ENCODE measurements at regions not wholly inside any gene's neighbourhood (a gene's known extent, or its start where the extent isn't known, plus 50 kb on each side); places are given as distances from the start of the nearest gene placed in this dataset.

DNA sequence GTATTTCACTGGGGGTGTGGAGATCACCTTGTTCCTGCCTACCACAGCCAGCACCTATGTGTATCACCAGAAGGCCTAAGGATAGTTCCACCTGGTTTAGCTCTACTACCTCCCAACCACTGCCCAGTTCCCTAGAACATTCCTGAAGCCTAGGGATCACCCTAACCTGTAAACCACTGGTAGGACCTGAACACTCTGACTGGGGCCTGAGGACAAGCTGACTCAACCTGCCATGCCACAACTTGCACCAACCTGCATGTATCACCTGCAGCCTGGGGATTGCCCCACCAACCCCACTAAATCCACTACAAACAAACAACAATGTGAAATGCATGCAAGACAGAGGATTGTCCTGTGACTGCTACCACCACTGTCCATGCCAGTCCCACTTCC is 128.1 kb downstream of the KIF2B start:
- Histone ChIP-seq H3K9me2 (ENCODE audit: insufficient read depth, low read length) (no peaks in the 10 kb centered on the region), H3K4me2 (ENCODE audit: low read length) (no peak overlapping the region), H4K20me1 (ENCODE audit: insufficient read depth, low read length) (no peaks in the 10 kb centered on the region), H2AFZ (ENCODE audit: low read length) (no peak overlapping the region), H3K79me2 (ENCODE audit: insufficient read depth, low read depth, low read length) (no peaks in the 10 kb centered on the region), H3K9me3 (ENCODE audit: low read length) (no peaks in the 10 kb centered on the region), H3K4me1 (ENCODE audit: insufficient read depth, low read length, poor library complexity, severe bottlenecking) (no peaks in the 10 kb centered on the region), H3K27ac (ENCODE audit: low read depth, low read length, poor library complexity, severe bottlenecking) (no peak overlapping the region), H3K4me3 (ENCODE audit: low read depth, low read length, poor library complexity, severe bottlenecking) (no peak overlapping the region), H3K36me3 (ENCODE audit: insufficient read depth, low read length) (no peaks in the 10 kb centered on the region)
- TF ChIP-seq, protein P1, sequence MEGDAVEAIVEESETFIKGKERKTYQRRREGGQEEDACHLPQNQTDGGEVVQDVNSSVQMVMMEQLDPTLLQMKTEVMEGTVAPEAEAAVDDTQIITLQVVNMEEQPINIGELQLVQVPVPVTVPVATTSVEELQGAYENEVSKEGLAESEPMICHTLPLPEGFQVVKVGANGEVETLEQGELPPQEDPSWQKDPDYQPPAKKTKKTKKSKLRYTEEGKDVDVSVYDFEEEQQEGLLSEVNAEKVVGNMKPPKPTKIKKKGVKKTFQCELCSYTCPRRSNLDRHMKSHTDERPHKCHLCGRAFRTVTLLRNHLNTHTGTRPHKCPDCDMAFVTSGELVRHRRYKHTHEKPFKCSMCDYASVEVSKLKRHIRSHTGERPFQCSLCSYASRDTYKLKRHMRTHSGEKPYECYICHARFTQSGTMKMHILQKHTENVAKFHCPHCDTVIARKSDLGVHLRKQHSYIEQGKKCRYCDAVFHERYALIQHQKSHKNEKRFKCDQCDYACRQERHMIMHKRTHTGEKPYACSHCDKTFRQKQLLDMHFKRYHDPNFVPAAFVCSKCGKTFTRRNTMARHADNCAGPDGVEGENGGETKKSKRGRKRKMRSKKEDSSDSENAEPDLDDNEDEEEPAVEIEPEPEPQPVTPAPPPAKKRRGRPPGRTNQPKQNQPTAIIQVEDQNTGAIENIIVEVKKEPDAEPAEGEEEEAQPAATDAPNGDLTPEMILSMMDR (conservative IDR thresholded peaks at IDR 0.05; ENCODE audit: low read length) = no peak
- no peak for TF ChIP-seq EZH2phosphoT487 (IDR thresholded peaks at IDR 0.05; ENCODE audit: borderline replicate concordance, low read depth, low read length)
- POLR2A ChIA-PET = no interaction called here
- no peak for DNase-seq (ENCODE audit: low spot score)
- CTCF ChIA-PET (ENCODE audit: unreplicated experiment) = no interaction called here
- intact Hi-C loops (cut with micrococcal nuclease; ENCODE audit: unreplicated experiment) = no loop called here
- BruUV-seq (replicated peaks) = no TSS peak

GRCh38 chr17:53971361-53971760 is 148.6 kb downstream of the KIF2B start:
- H3K9me3 ChIP-seq (ENCODE audit: low read length) = no peaks in the 10 kb centered on the region
- H3K36me3 ChIP-seq (ENCODE audit: insufficient read depth, low read length) = no peaks in the 10 kb centered on the region
- POLR2A ChIA-PET = no interaction called here
- no peaks in the 10 kb centered on the region for H4K20me1 ChIP-seq (ENCODE audit: insufficient read depth, low read length)
- TF ChIP-seq, protein P1 (conservative IDR thresholded peaks at IDR 0.05; ENCODE audit: low read length) = no peak
- TF ChIP-seq EZH2phosphoT487 (IDR thresholded peaks at IDR 0.05; ENCODE audit: borderline replicate concordance, low read depth, low read length) = no peak
- H3K79me2 ChIP-seq (ENCODE audit: insufficient read depth, low read depth, low read length) = no peaks in the 10 kb centered on the region
- no TSS peak for BruUV-seq (replicated peaks)
- no peak for DNase-seq (ENCODE audit: low spot score)
- no peaks in the 10 kb centered on the region for H3K9me2 ChIP-seq (ENCODE audit: insufficient read depth, low read length)
- no peak overlapping the region for H3K4me3 ChIP-seq (ENCODE audit: low read depth, low read length, poor library complexity, severe bottlenecking)
- intact Hi-C loops (cut with micrococcal nuclease; ENCODE audit: unreplicated experiment) = no loop called here
- CTCF ChIA-PET (ENCODE audit: unreplicated experiment) = no interaction called here
- H2AFZ ChIP-seq (ENCODE audit: low read length) = no peak overlapping the region
- H3K4me1 ChIP-seq (ENCODE audit: insufficient read depth, low read length, poor library complexity, severe bottlenecking) = no peaks in the 10 kb centered on the region
- no peak overlapping the region for H3K27ac ChIP-seq (ENCODE audit: low read depth, low read length, poor library complexity, severe bottlenecking)
- H3K4me2 ChIP-seq (ENCODE audit: low read length) = no peak overlapping the region

DNA sequence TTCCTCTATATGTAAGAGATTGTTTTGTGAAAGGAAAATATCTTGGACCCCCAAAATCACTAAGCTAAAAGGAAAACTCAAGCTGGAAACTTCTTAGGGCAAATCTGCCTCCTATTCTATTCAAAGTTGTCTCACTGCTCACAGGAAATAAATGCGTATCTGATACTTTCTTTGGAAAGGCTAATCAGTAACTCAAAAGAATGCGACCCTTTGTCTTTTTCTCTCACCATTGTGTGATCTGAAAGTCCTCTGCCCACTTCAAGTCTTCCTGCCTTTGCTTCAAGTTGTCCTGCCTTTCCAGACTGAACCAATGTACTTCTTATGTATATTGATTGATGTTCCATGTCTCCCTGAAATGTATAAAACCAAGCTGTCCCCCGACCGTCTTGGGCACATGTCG is 157.3 kb downstream of the KIF2B start:
- ChIA-PET CTCF (ENCODE audit: unreplicated experiment) (no interaction called here), POLR2A (no interaction called here)
- DNase-seq (ENCODE audit: low spot score) = no peak
- BruUV-seq (replicated peaks) = no TSS peak
- TF ChIP-seq, protein P1 (conservative IDR thresholded peaks at IDR 0.05; ENCODE audit: low read length) = no peak
- no peak for TF ChIP-seq EZH2phosphoT487 (IDR thresholded peaks at IDR 0.05; ENCODE audit: borderline replicate concordance, low read depth, low read length)
- H3K79me2 ChIP-seq (ENCODE audit: insufficient read depth, low read depth, low read length) = no peaks in the 10 kb centered on the region
- no peaks in the 10 kb centered on the region for H3K4me1 ChIP-seq (ENCODE audit: insufficient read depth, low read length, poor library complexity, severe bottlenecking)
- no peaks in the 10 kb centered on the region for H3K36me3 ChIP-seq (ENCODE audit: insufficient read depth, low read length)
- H4K20me1 ChIP-seq (ENCODE audit: insufficient read depth, low read length) = no peaks in the 10 kb centered on the region
- H3K9me2 ChIP-seq (ENCODE audit: insufficient read depth, low read length) = no peaks in the 10 kb centered on the region
- H3K27ac ChIP-seq (ENCODE audit: low read depth, low read length, poor library complexity, severe bottlenecking) = no peak overlapping the region
- no peaks in the 10 kb centered on the region for H3K9me3 ChIP-seq (ENCODE audit: low read length)
- intact Hi-C loops (cut with micrococcal nuclease; ENCODE audit: unreplicated experiment) = no loop called here
- no peak overlapping the region for H3K4me3 ChIP-seq (ENCODE audit: low read depth, low read length, poor library complexity, severe bottlenecking)
- no peak overlapping the region for H3K4me2 ChIP-seq (ENCODE audit: low read length)
- no peak overlapping the region for H2AFZ ChIP-seq (ENCODE audit: low read length)
